Uterus (tissue), 3 donors: ENCODE measurements at regions not wholly inside any gene's neighbourhood (a gene's known extent, or its start where the extent isn't known, plus 50 kb on each side); places are given as distances from the start of the nearest gene placed in this dataset.

Experiments used
- DNase-seq, 2 donors: peaks; one replicate each; pipeline ENCODE4 v3.0.0-alpha.2; 2019 to 2020
- H3K27ac ChIP-seq, 2 donors: fragments of 200-600 bp; sonication (generic); 1 replicate in 1 of 2; 2 replicates in 1 of 2; pipeline ENCODE4 v1.5.1; 2016 to 2018
- H3K27me3 ChIP-seq, 2 donors: fragments of 200-600 bp; sonication (generic); one replicate each; pipeline ENCODE4 v1.5.1; 2018 to 2019; ENCODE audit warnings: control low read depth in 1 of 2
- H3K36me3 ChIP-seq, 2 donors: fragments of 200-600 bp; sonication (generic); one replicate each; pipeline ENCODE4 v1.5.1; 2019; ENCODE audit warnings: control low read depth in 1 of 2
- H3K4me1 ChIP-seq, 2 donors: fragments of 200-600 bp; sonication (generic); one replicate each; pipeline ENCODE4 v1.5.1; 2018 to 2019; ENCODE audit warnings: control low read depth in 1 of 2
- H3K4me3 ChIP-seq, 2 donors: fragments of 200-600 bp; sonication (generic); 1 replicate in 1 of 2; 2 replicates in 1 of 2; pipeline ENCODE4 v1.5.1; 2018 to 2019; ENCODE audit warnings: mild to moderate bottlenecking in 1 of 2
- H3K9me3 ChIP-seq, 2 donors: fragments of 200-600 bp; sonication (generic); one replicate each; pipeline ENCODE4 v1.5.1; 2019; ENCODE audit warnings: control low read depth in 1 of 2
- POLR2A ChIP-seq, 2 donors: fragments of 450-650 bp; IDR thresholded peaks; one replicate each; pipeline ENCODE4 v1.6.1; 2016; ENCODE audit warnings: antibody characterized with exemption in 2 of 2, mild to moderate bottlenecking in 1 of 2, moderate library complexity in 1 of 2
- intact Hi-C: fragments of 100-400 bp; cut with DNase I; formaldehyde crosslinking; loops from one replicate; pipeline ENCODE4 v1.15.1; 2023; ENCODE audit warnings: low total_unique reads
- TF ChIP-seq, protein P1 (sequence below), 4 experiments: fragments of 200-600 bp in 2 of 4; fragments of 450-650 bp in 2 of 4; sonication (generic) in 2 of 4; IDR thresholded peaks; one replicate each; pipeline ENCODE4 v1.5.1; 2016 to 2019; ENCODE audit warnings: antibody characterized with exemption in 4 of 4, mild to moderate bottlenecking in 2 of 4, moderate library complexity in 1 of 4
- donor health status: DM: yes; HTN: yes; CAD: no.

DNA sequence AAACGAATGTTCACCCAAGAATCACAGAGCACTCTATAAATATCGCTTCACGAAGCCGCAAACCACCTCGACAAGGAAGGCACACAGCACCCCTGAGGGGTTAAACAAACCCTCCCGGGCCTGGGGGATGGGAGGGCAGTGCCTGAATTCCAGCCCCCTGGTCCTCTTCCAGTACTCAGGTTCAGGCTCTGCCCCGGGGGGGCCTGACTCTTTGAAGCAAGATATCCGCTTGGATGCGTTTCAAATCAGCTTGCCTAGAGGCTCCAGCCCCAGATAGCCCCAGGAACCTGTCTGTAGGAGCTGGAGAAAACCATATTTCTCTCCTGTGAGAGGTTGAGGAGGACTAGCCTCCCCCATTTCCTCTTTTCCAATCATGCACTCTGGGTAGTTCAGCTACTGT, 194.7 kb downstream of the WNT5A start:
- Histone ChIP-seq H3K4me3 (no peak overlapping the region), H3K36me3 (no peaks in the 10 kb centered on the region), H3K27me3 (no peaks in the 10 kb centered on the region), H3K9me3 (no peaks in the 10 kb centered on the region), H3K4me1 (no peaks in the 10 kb centered on the region), H3K27ac (peak overlapping the region in 1 of 2 donors; percentile 38)
- DNase-seq: peak in 1 of 2 donors; percentile 20
- intact Hi-C loops: no loop called here
- TF ChIP-seq POLR2A (IDR thresholded peaks at IDR 0.05): no peak
- TF ChIP-seq, protein P1, sequence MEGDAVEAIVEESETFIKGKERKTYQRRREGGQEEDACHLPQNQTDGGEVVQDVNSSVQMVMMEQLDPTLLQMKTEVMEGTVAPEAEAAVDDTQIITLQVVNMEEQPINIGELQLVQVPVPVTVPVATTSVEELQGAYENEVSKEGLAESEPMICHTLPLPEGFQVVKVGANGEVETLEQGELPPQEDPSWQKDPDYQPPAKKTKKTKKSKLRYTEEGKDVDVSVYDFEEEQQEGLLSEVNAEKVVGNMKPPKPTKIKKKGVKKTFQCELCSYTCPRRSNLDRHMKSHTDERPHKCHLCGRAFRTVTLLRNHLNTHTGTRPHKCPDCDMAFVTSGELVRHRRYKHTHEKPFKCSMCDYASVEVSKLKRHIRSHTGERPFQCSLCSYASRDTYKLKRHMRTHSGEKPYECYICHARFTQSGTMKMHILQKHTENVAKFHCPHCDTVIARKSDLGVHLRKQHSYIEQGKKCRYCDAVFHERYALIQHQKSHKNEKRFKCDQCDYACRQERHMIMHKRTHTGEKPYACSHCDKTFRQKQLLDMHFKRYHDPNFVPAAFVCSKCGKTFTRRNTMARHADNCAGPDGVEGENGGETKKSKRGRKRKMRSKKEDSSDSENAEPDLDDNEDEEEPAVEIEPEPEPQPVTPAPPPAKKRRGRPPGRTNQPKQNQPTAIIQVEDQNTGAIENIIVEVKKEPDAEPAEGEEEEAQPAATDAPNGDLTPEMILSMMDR (IDR thresholded peaks at IDR 0.05): no peak

DNA sequence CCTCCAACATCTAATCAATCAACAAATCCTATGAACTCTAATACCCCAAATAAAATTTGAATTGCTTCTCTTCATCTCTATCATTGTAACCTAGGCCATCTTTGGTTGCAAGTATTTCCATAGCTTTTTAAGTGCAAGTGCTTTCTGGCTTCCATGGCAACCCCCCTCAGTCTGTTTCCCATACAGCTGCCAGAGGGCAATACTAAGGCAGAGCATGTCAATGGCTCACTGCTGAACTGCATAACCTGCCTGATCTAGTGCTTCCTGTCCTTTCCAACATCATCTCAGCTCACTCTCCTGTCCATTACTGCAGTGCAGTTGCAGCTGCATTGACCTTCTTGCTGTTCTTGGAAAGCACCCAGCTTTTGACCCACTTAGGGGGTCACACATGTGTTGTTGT, 198.4 kb downstream of the WNT5A start:
- Histone ChIP-seq H3K27me3 (no peaks in the 10 kb centered on the region), H3K36me3 (no peaks in the 10 kb centered on the region), H3K9me3 (no peaks in the 10 kb centered on the region), H3K4me1 (no peaks in the 10 kb centered on the region), H3K27ac (no peak overlapping the region), H3K4me3 (no peak overlapping the region)
- DNase-seq: no peak
- intact Hi-C loops: no loop called here
- TF ChIP-seq POLR2A (IDR thresholded peaks at IDR 0.05): no peak
- TF ChIP-seq, protein P1 (IDR thresholded peaks at IDR 0.05): no peak

DNA sequence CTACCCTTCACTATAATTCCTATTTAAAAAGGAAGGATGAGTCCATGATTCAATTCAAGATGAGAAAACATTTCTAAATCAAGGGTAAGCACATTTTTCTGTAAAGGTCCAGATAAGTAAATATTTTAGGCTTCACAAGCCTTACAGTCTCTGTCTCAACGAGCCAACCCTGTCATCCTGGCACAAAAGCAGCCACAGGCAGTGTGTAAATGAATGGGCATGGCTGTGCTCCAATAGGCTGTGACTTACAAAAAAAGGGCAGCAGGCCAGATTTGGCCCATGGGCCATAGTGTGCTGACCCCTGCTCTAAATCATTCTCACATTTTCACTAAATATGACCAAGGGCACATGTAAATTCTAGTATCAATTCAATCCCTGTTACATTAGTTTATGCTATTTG, 200.4 kb downstream of the WNT5A start:
- TF ChIP-seq, protein P1 (IDR thresholded peaks at IDR 0.05): no peak
- TF ChIP-seq POLR2A (IDR thresholded peaks at IDR 0.05): no peak
- H3K27me3 ChIP-seq: no peaks in the 10 kb centered on the region
- H3K9me3 ChIP-seq: no peaks in the 10 kb centered on the region
- no peak for DNase-seq
- intact Hi-C loops: no loop called here
- H3K4me1 ChIP-seq: no peaks in the 10 kb centered on the region
- no peak overlapping the region for H3K4me3 ChIP-seq
- H3K36me3 ChIP-seq: no peaks in the 10 kb centered on the region
- peak overlapping the region in 1 of 2 donors; percentile 21 for H3K27ac ChIP-seq

DNA sequence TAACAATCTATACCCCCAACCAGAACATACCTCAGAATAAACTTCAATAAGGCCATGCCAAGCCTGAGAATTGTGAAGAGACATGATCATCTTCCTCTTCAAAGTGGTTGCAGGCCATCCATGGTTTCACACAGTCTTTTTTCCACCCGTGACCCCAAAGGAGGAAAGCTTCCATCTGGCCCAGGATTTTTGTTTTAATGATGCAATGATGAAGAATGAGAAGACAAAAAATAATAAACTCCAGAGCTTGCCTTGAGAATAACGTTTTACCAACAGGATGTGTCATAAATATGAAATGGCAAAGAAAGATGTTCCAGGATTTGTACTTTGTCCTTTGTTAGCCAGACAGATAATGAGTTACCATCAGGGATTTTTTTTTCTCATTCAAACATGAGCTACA, 201.9 kb downstream of the WNT5A start:
- Histone ChIP-seq H3K4me1 (no peaks in the 10 kb centered on the region), H3K4me3 (no peak overlapping the region)
- TF ChIP-seq, protein P1 (IDR thresholded peaks at IDR 0.05): no peak
- TF ChIP-seq POLR2A (IDR thresholded peaks at IDR 0.05): no peak

DNA sequence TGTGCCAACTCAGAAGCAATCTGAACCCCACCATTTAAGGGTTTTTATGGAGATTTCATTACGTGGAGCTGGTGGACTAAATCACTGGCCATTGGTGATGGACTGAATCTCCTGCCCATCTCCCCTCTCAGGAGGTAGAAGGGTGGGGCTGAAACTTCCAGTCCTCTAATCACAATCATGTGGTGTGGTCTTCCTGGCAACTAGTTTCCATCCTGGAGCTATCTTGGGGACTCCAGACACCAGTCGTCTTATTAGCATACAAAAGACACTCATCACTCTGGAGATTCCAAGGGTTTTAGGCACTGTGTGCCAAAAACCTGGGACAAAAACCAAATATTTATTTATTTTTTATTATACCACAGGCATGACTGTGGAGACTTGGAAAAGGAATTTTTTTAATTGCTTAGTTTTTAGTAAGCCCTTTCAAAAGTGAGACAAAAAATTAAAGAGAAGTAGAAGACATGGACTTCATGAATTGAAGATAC, 203.6 kb downstream of the WNT5A start:
- H3K27me3 ChIP-seq: no peaks in the 10 kb centered on the region
- TF ChIP-seq, protein P1 (IDR thresholded peaks at IDR 0.05): no peak
- TF ChIP-seq POLR2A (IDR thresholded peaks at IDR 0.05): no peak
- H3K4me1 ChIP-seq: no peaks in the 10 kb centered on the region
- intact Hi-C loops: no loop called here
- no peaks in the 10 kb centered on the region for H3K9me3 ChIP-seq
- H3K27ac ChIP-seq: no peak overlapping the region
- H3K36me3 ChIP-seq: no peaks in the 10 kb centered on the region
- no peak overlapping the region for H3K4me3 ChIP-seq
- no peak for DNase-seq

More for the DNA sequence above, 201.9 kb downstream of the WNT5A start:
- H3K27me3 ChIP-seq: no peaks in the 10 kb centered on the region
- no peaks in the 10 kb centered on the region for H3K9me3 ChIP-seq
- H3K36me3 ChIP-seq: no peaks in the 10 kb centered on the region
- H3K27ac ChIP-seq: no peak overlapping the region
- no peak for DNase-seq
- intact Hi-C loops: no loop called here
